Sigmoid colon (tissue), 6 donors: ENCODE measurements at regions not wholly inside any gene's neighbourhood (a gene's known extent, or its start where the extent isn't known, plus 50 kb on each side); places are given as distances from the start of the nearest gene placed in this dataset.

Experiments
- DNase-seq: peaks from one replicate; pipeline ENCODE4 v3.0.0-alpha.2; 2019
- H3K27ac ChIP-seq, 4 donors: fragments of 200-600 bp; sonication (generic); one replicate each; pipeline ENCODE4 v1.5.1; 2016 to 2019; ENCODE audit warnings: mild to moderate bottlenecking in 1 of 4
- H3K27me3 ChIP-seq, 3 donors: fragments of 200-600 bp; sonication (generic); one replicate each; pipeline ENCODE4 v1.5.1; 2019; ENCODE audit warnings: mild to moderate bottlenecking in 1 of 3
- H3K36me3 ChIP-seq, 4 donors: fragments of 200-600 bp; sonication (generic); one replicate each; pipeline ENCODE4 v1.5.1; 2016 to 2019
- H3K4me1 ChIP-seq, 4 donors: fragments of 200-600 bp; sonication (generic); one replicate each; pipeline ENCODE4 v1.5.1; 2017 to 2019
- H3K4me3 ChIP-seq, 4 donors: fragments of 200-600 bp; sonication (generic); one replicate each; pipeline ENCODE4 v1.5.1; 2017 to 2019; ENCODE audit warnings: mild to moderate bottlenecking in 2 of 4, moderate library complexity in 1 of 4
- H3K9me3 ChIP-seq, 4 donors: fragments of 200-600 bp in 3 of 4; sonication (generic) in 3 of 4; one replicate each; pipeline versions ENCODE4 v1.5.1 to v1.6.1; 2013 to 2019
- EP300 ChIP-seq, 4 donors: sonication (generic); formaldehyde crosslinking; IDR thresholded peaks; one replicate each; pipeline ENCODE4 v1.6.1; 2017; ENCODE audit warnings: antibody characterized with exemption in 4 of 4
- POLR2A ChIP-seq, 2 donors: fragments of 450-650 bp; IDR thresholded peaks; one replicate each; pipeline ENCODE4 v1.6.1; 2016; ENCODE audit warnings: antibody characterized with exemption in 2 of 2, mild to moderate bottlenecking in 2 of 2, moderate library complexity in 2 of 2
- POLR2AphosphoS5 ChIP-seq, 4 donors: sonication (generic); formaldehyde crosslinking; IDR thresholded peaks; one replicate each; pipeline ENCODE4 v1.6.1; 2017; ENCODE audit warnings: antibody characterized with exemption in 4 of 4
- WGBS, 2 donors: extraction: QIAGEN DNeasy Blood & Tissue Kit; methylation state at CpG; one replicate each; pipeline ENCODE4 v1.1.7; 2013; 5-methylcytosine and 5-hydroxymethylcytosine counted together
- intact Hi-C: fragments of 100-400 bp; cut with DNase I; formaldehyde crosslinking; loops from one replicate; pipeline ENCODE4 v1.15.1; 2023
- TF ChIP-seq, protein P1 (sequence below), 4 experiments: fragments of 450-650 bp in 3 of 4; fragments of 200-600 bp in 1 of 4; IDR thresholded peaks; one replicate each; pipeline ENCODE4 v1.5.1; 2016 to 2019; ENCODE audit warnings: antibody characterized with exemption in 4 of 4, mild to moderate bottlenecking in 3 of 4, moderate library complexity in 2 of 4
- donor health status: healthy with polysubstance abuse.
- donor health status: healthy.

DNA sequence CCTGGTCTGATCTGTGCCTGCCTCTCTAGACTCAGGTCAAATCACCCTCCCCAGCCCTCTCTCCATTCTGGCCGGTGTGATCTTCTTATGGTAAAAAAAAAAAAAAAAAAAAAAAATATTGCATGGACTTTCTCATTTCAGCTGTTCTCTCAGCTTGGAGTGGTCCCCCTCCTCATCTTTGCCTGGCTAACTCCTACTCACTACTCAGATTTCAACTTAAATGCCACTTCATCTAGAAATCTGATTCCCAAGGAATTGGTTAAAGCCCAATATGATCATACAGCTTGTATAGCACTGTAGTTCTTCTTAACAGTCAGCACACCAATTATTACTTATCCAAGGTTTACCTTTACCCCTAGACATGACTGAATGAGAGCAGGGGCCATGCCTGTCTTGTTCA lies 105.9 kb upstream of the CARMIL1 start:
- Histone ChIP-seq H3K9me3 (no peaks in the 10 kb centered on the region), H3K4me3 (no peak overlapping the region), H3K27me3 (no peaks in the 10 kb centered on the region), H3K27ac (peak overlapping the region in 2 of 4 donors; percentile 69 to 70), H3K36me3 (no peaks in the 10 kb centered on the region), H3K4me1 (peaks cover 0 to 36% (median 12%) of the 10 kb centered on the region in 4 donors)
- 88 to 92% methylated on average over 1 of the region's 1 CpG for WGBS, 2 donors
- DNase-seq: no peak
- no peak for TF ChIP-seq POLR2AphosphoS5 (IDR thresholded peaks at IDR 0.05)
- TF ChIP-seq EP300 (IDR thresholded peaks at IDR 0.05): no peak
- TF ChIP-seq, protein P1, sequence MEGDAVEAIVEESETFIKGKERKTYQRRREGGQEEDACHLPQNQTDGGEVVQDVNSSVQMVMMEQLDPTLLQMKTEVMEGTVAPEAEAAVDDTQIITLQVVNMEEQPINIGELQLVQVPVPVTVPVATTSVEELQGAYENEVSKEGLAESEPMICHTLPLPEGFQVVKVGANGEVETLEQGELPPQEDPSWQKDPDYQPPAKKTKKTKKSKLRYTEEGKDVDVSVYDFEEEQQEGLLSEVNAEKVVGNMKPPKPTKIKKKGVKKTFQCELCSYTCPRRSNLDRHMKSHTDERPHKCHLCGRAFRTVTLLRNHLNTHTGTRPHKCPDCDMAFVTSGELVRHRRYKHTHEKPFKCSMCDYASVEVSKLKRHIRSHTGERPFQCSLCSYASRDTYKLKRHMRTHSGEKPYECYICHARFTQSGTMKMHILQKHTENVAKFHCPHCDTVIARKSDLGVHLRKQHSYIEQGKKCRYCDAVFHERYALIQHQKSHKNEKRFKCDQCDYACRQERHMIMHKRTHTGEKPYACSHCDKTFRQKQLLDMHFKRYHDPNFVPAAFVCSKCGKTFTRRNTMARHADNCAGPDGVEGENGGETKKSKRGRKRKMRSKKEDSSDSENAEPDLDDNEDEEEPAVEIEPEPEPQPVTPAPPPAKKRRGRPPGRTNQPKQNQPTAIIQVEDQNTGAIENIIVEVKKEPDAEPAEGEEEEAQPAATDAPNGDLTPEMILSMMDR (IDR thresholded peaks at IDR 0.05): no peak
- TF ChIP-seq POLR2A (IDR thresholded peaks at IDR 0.05): no peak
- intact Hi-C loops: no loop called here

DNA sequence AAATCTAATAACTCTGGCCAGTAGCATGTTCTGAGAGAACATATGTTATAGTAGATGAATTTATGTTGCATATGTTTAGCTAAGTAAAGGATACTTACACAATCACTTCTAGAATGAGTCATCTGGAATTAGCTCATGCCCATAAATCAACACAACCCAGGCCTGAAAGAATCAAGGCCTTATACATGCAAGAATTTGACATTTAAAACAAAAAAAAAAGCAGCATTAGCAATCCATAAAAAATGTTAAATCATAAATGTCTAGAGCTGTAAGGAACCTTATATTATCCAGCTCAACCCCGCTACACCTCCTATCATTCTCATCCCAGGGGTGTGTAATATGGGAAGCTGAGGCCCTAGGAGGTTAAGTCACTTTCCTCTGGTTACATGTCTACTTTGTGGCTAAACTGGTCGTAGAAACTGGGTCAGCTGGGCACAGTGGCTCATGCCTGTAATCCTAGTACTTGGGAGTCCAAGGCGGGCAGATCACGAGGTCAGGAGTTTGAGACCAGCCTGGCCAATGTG lies 105.2 kb upstream of the CARMIL1 start:
- intact Hi-C loops: no loop called here
- Histone ChIP-seq H3K9me3 (no peaks in the 10 kb centered on the region), H3K36me3 (no peaks in the 10 kb centered on the region), H3K4me1 (peaks cover 0 to 43% (median 20%) of the 10 kb centered on the region in 4 donors), H3K27ac (peak overlapping the region in 3 of 4 donors; percentile 28 to 70 (median 69)), H3K27me3 (no peaks in the 10 kb centered on the region), H3K4me3 (no peak overlapping the region)
- WGBS, 2 donors: 48 to 71% methylated on average over 4 of the region's 4 CpGs
- TF ChIP-seq EP300 (IDR thresholded peaks at IDR 0.05) (no peak), POLR2AphosphoS5 (IDR thresholded peaks at IDR 0.05) (peak in 3 of 4 donors; percentile 44 to 79 (median 63)), POLR2A (IDR thresholded peaks at IDR 0.05) (no peak)
- TF ChIP-seq, protein P1 (IDR thresholded peaks at IDR 0.05): no peak
- DNase-seq: no peak

DNA sequence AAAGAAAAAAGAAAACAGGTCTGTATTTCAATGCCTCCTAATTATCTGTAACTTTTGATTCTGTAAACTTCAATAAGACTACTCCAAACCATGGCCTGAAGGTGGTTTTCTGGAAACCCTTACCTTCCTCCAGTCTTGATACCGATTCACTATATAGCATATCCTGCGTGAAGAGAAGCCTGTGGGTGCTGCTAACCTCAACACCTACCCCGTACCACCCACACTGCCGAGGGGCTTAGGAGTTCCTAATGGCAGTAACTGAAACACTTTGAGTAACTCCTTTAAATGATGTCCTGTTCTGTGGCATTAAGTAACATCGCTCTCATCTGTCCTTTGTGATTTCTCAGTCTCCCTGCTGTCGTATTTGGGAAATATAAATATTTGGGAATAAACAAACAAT lies 104.5 kb upstream of the CARMIL1 start:
- Histone ChIP-seq H3K4me1 (peaks cover 0 to 50% (median 24%) of the 10 kb centered on the region in 4 donors), H3K27me3 (no peaks in the 10 kb centered on the region), H3K4me3 (no peak overlapping the region), H3K9me3 (no peaks in the 10 kb centered on the region), H3K27ac (peak overlapping the region in 2 of 4 donors; percentile 69 to 70), H3K36me3 (no peaks in the 10 kb centered on the region)
- DNase-seq: no peak
- TF ChIP-seq, protein P1 (IDR thresholded peaks at IDR 0.05): no peak
- TF ChIP-seq EP300 (IDR thresholded peaks at IDR 0.05): no peak
- TF ChIP-seq POLR2A (IDR thresholded peaks at IDR 0.05): no peak
- no peak for TF ChIP-seq POLR2AphosphoS5 (IDR thresholded peaks at IDR 0.05)
- 78 to 83% methylated on average over 6 of the region's 6 CpGs for WGBS, 2 donors
- intact Hi-C loops: loop anchor here (5.0 kb wide), 1 partner anchor 37 kb away; no protein-coding TSS in a partner anchor

DNA sequence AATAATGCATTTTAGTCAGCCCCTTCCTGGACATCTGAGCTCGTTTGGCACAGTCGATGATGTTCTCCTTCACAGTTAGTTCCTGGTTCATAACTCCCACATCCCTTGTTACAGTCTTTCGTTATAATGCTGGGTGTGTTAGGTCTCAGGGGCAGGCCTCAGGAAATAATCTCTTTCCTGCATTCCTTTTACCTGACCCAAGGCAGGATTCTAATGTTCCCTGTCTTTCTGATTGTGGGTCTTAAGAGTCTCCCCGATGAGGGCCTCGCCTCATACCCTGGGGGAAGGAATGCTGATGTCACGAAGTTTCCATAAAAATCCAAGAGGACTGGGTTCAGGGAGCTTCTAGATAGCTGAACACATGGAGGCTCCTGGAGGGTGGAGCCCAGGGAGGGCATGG lies 104.0 kb upstream of the CARMIL1 start:
- peak overlapping the region in 2 of 4 donors; percentile 69 to 70 for H3K27ac ChIP-seq
- H3K4me3 ChIP-seq: no peak overlapping the region
- no peaks in the 10 kb centered on the region for H3K9me3 ChIP-seq
- intact Hi-C loops: loop anchor here (5.0 kb wide), 1 partner anchor 38 kb away; no protein-coding TSS in a partner anchor
- DNase-seq: no peak
- peaks cover 0 to 53% (median 28%) of the 10 kb centered on the region in 4 donors for H3K4me1 ChIP-seq
- no peaks in the 10 kb centered on the region for H3K27me3 ChIP-seq
- no peak for TF ChIP-seq POLR2AphosphoS5 (IDR thresholded peaks at IDR 0.05)
- TF ChIP-seq POLR2A (IDR thresholded peaks at IDR 0.05): no peak
- no peak for TF ChIP-seq EP300 (IDR thresholded peaks at IDR 0.05)
- TF ChIP-seq, protein P1 (IDR thresholded peaks at IDR 0.05): no peak
- 27 to 56% methylated on average over 6 of the region's 6 CpGs for WGBS, 2 donors
- no peaks in the 10 kb centered on the region for H3K36me3 ChIP-seq
